HG03097 (cell line): ENCODE measurements at regions not wholly inside any gene's neighbourhood (a gene's known extent, or its start where the extent isn't known, plus 50 kb on each side); places are given as distances from the start of the nearest gene placed in this dataset.

Source experiments
- ATAC-seq: cut with Tn5 transposase; IDR thresholded peaks from one replicate; pipeline ENCODE4 v1.9.1; 2021; ENCODE audit not compliant: unreplicated experiment, low FRiP score

DNA sequence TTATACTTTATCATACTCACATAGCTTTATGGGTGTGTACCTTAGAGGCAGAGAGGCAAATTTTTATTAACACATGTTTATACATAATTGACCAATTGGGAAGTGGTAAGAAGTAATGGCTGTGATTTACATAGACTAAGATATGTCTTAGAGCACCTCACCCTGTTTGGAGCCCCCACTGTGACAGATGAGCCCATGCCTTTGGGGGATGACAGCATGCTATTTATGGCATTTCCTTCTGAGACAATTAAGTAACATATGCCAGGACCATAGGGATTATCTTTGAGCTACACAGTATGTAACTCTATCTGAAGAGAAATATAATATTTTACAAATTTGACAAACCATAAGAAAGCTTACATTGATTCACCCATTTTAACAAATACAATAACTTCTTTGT, 1655.3 kb upstream of the ACVR2A start:
- no peak for ATAC-seq

DNA sequence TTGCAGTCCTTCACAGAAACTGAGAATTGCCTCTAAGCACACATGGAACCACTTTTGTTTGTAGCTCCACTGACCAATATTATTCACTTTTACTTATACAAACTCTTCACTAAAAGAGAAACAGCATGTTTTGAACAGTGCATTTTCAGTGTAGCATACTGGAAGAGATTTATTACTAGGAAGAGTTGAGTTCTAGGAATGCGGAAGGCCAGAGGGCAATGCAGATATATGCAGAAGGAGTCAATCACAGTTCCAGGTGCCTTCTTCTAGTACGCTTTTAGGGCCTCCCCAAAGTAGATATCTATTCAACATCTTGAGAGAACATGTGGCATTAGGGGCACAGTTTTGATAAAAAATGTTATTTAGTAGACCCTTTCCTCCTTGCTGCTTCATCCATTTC, 1654.0 kb upstream of the ZEB2 start:
- no peak for ATAC-seq

DNA sequence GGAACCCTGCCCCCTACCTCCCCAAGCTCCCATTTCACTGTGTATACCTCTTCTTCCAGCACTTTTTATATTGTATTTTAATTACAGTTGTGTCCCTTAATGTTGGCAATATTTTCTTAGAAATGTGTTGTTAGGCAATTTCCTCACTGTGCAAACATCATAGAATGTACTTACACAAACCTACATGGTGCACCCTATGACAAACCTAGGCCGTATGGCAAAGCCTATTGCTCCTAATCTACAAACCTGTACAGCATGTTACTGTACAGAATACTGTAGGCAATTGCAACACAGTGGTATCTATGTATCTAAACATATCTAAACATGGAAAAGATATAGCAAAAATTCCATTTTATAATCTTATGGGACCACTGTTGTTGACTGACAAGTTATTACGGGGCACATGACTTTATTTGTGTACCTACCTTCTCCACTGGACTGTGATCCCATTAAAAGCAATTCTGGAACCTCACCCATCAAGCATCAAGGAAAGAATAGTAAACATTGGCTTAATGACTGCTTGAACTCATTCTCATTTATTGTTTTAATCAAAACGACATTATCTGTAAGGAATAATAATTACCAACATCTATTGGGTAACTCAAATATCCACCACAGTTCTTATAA, 1641.5 kb upstream of the ZEB2 start:
- ATAC-seq, result no peak

DNA sequence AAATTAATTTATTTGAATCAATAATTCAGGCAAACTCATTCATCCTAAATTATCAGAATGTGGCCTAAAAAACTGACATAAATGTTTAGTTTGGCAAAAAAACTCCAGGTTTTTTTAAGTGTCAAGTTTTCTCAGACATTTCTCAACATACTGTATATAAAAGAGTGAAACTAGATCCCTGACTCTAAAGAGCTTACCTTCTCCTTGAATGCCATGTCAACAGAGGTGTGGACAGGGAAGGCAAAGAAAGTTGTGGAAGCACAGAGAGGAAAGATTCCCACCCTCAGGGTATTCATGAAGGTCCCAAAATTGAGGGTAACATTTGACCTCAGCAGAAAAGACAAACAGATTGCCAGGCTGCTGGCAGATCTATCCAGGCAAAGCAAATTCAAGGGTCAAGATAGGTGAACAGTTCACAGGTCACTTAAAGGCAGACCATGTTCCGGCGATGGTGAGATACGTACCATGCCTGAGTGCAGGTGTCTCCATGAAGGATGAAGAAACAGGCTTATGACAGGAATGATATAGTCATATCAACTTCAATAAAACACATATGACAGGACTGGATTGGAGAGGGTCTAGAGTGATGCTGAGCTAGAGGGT, 1638.3 kb upstream of the ZEB2 start:
- ATAC-seq, result no peak

DNA sequence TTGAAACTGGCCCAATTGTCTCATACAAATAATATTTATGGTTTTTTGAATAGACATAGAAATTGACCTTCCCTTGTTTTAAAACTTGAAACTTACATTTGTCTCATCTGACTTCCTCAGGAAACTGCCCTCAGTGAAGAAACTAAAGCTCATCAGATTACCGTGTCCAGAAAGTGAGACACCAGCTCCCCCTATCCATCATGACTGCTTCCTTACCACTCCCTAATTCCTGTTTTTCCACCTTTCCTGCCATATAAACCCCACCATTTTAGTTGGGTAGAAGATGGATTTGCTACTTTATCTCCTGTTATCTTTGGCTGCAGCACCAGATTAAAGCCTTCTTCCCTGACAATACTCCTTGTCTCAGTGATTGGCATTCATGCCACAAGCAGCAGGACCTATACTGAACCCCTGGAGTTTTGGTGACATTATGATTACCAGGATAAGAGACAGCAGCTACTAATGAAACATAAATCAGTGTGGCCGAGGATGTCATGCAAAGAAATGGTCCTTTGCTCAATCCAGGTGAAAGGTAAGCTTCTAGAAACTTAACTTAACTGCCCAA, 1627.6 kb upstream of the ZEB2 start:
- no peak for ATAC-seq

DNA sequence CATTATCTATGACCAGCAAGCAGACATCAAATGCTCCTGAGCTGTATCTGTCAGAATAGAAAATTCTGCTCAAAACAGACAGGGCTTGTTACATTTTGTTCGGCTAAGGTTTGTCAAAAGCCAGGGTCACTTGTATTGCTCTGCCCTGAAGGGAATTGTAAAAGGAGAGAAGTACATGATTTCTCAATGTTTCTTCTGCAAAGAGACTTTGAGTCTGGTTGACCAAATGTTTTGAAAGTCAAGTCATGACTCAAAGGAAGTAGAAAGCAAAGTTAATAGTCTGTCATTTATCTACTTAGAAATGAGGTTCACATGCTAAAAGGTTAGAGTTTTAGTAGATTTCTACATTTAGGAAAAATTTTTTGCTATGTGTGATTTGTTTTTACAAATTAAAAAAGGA, 1624.1 kb upstream of the ZEB2 start:
- ATAC-seq, result no peak

DNA sequence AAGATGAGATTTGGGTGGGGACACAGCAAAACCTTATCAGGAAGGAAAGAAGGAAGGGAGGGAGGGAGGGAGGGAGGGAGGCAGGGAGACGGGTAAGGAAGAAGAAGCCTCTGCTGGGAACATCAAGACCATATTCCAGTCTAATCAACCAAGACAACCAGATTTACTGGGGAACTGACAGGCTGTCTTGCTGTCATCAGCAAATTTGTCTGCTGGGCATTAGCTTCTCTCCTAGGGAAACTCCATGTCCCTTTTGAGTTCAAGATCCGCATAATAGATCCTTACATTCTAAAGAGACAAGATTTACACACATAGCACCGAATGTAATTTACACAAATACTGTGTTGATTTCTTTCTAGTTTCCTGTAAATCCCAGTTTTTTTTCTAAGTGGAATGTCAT, 1618.9 kb upstream of the ZEB2 start:
- ATAC-seq, result no peak

DNA sequence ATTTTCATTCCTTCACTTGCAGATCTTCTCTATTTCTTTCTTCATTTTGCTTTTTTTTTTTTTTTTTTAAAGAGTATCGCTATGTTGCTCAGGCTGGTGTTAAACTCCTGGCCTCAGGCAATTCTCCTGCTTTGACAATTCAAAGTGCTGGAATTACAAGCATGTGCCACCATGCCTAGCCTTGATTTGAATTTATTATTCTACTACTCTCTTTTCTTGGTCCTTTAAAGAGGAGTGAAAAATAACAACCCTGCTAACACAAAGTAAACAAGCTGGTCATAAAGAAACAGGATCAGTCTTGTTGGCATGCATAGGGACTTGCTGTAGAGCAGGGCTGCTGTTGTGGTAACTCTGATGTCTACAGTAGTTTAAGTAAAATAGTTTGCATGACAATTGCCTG, 1615.3 kb upstream of the ZEB2 start:
- no peak for ATAC-seq

DNA sequence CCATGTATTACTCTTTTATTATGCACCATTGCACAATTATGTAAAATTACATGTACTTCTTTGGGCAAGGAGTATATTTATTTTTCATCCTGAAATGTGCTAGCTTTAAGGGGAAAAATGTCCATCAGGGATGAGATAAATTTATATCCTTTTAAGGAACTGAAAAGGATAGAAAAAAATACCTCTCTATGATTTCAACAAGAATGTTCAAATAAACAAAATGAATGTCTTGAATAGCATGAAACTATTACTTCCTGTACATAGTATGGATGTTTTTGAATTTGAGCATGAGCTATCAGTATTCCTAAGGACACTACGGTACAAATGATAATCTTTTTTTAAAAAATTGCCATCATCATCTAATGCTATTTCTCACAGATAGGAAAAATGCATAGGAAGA, 1611.9 kb upstream of the ZEB2 start:
- ATAC-seq, result no peak

DNA sequence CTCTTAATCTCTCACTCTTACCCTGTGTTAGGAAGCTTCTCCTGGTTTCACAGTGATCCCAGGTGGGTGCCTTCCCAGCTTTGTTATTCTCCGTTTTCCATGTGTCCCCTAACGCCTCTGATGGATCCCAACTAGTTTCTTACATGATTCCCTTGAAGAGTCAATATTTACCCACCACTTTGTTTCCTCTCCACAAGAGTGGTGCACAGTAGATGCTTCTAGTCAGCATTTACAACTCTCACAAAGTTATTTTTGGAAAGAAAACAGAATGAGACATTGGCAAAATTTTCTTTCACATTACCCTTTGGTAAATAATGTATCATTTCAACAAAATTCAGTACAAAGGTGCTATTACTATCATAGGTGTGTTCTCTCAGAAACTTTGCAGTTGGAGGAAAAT, 1611.1 kb upstream of the ZEB2 start:
- no peak for ATAC-seq

DNA sequence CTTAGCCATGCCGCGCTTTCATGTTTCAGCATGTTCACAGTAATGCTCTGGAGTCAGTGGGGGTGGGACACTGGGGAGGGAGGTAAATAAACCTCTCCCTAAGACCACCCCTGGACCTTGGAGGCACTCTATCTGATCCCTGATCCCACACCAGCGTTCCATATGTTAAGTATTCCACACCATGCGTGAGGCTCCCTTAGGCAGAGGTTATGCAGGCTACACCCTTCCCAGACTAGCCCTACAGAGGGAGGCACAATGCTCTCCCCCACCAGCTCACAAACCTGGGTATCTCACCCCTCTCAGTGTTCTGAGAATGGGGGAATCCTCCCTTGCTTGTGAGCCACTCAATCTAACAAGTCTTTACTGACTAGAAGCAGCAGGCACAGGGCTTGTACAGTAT, 1610.4 kb upstream of the ZEB2 start:
- ATAC-seq, result no peak

DNA sequence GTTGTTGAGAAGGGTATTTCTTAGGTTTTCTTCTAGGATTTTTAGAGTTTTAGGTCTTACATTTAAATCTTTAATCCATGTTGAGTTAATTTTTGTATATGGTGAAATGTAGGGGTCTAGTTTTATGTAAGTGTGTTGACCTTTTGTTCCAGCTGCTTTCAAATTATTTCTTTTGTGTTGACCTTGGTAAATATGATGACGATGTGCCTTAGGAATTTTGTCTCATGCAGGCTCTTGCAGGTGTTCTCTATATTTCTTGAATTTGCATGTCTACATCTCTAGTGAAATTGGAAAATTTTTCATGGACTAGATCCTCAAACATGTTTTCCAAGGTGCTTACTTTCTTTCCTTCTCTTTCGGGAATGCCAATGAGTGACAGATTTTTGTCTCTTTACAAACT, 1609.3 kb upstream of the ZEB2 start:
- ATAC-seq, result no peak

DNA sequence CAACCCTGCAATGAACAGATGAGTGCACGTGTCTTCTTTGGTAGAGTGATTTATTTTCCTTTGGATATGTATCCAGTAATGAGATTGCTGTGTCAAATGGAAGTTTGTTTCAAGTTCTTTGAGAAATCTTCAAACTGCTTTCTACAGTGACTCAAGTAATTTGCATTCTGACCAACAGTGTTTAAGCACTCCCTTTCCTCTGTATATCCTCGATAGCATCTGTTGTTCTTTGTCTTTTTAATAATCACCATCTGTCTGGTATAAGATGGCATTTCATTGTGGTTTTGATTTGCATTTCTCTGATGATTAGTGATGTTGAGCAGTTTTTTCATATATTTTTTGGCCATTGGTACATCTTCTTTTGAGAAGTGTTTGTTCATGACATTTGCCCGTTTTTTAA, 1608.3 kb upstream of the ZEB2 start:
- no peak for ATAC-seq

DNA sequence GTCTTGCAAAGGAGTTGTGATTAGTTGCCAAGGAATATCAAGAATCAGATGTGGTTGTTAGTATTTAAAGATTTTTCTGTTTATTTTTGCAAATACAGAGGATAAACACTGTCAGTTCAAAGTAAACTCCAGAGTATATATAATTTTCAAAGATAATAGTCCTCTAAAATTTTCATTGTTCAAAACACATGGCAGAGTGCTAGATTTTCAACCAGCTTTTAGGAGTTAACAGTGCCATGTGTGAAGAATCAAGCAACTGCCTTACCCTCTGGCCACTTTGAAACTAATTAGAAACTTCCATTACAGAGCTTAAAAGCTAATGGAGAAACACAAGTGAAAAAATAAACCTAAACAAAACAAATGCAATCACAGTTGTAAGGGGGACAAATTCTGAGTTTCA, 1605.6 kb upstream of the ZEB2 start:
- ATAC-seq, result no peak

DNA sequence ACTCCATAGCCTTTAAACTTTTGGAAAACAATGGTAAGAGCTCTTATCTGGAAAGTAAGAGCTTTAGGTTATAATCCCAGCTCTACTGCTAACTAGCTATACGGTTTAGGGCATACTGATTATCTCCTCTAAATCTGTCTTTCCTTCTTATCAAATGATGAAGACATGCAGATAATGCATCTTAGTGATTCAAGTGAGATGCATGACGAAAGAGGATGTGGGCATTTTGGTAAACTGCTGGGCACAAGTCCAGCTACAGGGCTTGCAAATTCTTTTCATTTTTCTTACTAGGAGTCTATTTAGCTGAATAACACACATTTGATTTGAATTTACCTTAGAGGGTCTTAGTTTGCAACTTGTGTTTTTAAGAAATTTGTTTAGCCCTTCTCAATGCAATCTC, 1604.8 kb upstream of the ZEB2 start:
- no peak for ATAC-seq

DNA sequence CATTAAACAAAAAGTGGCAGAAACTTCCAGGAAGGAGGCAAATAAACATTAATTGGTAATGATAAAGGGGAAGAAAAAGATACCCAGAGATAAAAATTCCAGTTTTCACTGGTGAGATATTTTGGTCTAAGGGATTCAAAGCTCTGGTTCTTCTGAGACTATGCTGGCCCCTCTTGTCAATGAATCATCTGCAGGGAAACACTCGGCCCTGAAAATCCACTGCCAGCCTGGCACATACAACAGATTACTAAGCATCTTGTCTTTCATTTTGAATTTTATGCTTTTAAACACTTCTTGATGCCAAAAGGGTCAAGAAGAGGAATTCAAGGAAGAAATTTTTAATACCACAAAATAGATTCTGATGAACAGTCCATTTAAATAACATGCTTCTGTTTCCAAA, 1603.8 kb upstream of the ZEB2 start:
- no peak for ATAC-seq

DNA sequence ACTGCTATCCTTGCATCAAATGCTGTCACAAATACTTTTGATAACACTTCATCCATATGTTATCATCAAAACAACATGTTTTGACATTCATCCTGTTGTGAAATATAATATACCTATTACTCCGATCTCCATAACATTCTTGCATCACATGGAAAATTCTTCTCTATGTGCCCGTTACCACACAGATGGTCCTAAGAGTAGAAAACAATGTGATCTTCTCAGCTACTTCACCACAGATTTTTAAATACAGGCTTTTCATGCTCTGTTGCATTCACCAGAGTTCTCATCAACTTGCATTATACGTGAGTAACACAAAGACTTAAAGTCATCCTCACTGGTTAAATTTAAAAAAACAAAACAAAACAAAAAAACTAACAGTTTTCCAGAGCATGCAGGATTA, 1603.3 kb upstream of the ZEB2 start:
- ATAC-seq, result no peak

DNA sequence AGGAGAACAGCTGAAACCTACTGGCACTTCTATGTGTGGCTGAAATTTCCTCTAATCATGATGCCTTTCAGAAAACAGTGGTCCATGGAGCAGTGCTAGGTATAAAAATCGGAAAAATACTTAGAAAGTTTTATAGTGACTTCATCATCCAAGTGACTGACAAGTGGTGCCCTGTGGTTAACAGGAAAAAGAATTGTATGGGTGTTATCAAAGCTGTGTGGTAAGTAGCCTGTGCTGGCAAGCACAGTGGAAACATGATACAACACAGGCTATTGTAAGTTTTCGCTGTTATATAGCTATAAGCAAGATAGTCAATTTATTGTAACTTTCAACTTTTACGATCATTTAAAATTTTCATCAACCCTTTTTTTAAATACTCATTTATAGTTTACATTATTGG, 1599.7 kb upstream of the ZEB2 start:
- no peak for ATAC-seq

DNA sequence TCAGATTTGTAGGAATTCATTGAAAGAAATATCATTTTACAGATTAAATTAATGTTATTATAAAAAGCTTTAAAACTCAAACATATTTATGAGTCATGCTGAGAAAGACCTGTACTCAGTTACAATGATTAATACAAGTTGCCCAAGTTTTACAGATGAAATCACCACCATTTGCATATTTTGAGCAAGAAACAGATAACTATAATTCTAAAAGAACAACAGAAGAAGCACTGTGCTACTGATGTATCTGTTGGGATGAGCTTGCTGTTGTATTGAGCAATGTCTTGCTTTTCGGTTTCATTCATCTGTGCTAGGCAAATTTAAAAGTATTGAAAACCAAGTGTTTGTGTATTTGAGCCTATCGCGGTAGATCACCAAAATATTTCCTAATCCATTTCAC, 1589.1 kb upstream of the ZEB2 start:
- ATAC-seq, result no peak

DNA sequence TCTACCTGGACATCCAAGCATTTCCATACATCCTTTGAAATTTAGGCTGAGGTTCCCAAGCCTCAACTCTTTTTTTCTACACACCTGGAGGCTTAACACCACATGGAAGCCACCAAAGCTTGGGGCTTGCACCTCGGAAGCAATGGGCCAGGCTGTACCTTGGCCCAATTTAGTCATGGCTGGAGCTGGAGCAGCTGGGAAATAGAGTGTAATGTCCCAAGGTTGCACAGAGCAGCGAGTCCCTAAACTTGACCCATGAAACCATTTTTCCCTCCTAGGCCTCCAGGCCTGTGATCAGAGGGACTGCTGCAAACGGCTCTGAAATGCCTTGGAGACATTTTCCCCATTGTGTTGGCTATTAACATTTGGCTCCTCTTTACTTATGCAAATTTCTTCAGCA, 1574.3 kb upstream of the ZEB2 start:
- no peak for ATAC-seq

DNA sequence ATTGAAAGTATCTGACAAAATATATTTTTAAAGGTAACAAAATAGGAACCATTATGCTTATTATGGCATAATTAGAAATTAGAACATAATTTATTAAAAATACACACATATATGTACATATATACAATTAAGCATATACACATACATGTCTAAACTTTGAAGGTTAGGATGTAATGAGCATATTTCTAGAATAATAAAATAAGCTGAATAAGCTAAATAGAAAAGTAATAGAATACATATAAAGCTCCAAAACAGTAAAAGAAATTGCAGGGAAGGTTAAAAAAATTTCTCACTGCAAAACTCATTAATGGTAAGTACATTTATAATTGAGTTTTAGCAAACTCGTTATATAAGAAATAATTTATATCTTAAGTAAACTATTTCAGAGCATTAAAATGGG, 1561.5 kb upstream of the ZEB2 start:
- ATAC-seq, result no peak

DNA sequence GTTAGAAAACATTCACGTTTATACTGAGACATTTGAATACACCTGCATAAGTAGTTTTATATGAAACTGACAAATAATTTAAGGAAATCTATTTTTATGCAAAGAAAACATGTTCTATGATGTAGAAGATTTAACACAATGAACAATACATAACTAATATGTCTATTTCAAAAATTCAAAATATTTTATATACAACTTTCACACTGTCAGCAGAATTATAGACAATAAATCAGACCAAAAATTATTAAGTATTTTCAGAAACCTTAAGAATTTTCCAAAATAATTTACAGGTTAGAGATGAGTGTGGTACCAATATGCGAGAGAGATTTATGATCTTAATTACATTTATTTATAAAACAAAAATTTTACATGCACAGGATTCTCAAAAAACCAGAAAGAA, 1561.0 kb upstream of the ZEB2 start:
- ATAC-seq, result no peak

DNA sequence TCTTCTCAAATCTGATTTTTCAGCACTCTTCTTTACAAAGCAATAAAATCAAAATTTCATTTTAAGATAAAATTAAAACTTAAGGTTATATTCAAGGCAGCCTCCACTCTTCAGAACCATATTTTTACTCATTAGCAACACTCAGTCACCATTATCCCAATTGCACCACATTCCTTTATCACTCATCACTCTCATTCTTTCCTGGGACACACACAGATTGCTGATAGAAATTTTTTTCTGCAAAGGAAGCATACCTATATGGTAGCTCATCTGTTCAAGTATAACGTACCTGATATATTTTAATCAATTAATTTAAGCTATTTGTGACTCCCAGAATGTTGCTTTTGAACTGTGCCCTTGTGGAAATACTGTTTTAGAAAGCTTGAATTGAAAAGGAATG, 1559.3 kb upstream of the ZEB2 start:
- ATAC-seq, result no peak
